SK-N-SH treated with all-trans-retinoic acid at 6 μM for 48 hours (cell line): ENCODE measurements at regions not wholly inside any gene's neighbourhood (a gene's known extent, or its start where the extent isn't known, plus 50 kb on each side); places are given as distances from the start of the nearest gene placed in this dataset.

ENCODE experiments used
- ATAC-seq: fragments of 200-7000 bp; cut with Tn5 transposase; 3 replicates; pipeline ENCODE4 v1.9.1; 2020; ENCODE audit warnings: mild to moderate bottlenecking, moderate library complexity
- ARNTL ChIP-seq: fragments of 450-650 bp; formaldehyde crosslinking; IDR thresholded peaks from 2 replicates; pipeline ENCODE4 v1.5.0; 2020; ENCODE audit warnings: low read depth, mild to moderate bottlenecking, moderate library complexity, borderline replicate concordance
- BACH2 ChIP-seq: fragments of 250-450 bp; sonication (Bioruptor Pico); IDR thresholded peaks from 2 replicates; pipeline ENCODE4 v1.9.0; 2021; ENCODE audit warnings: mild to moderate bottlenecking, borderline replicate concordance
- CSDC2 ChIP-seq: fragments of 250-450 bp; sonication (Bioruptor Pico); IDR thresholded peaks from 2 replicates; pipeline ENCODE4 v1.5.0; 2020; ENCODE audit warnings: mild to moderate bottlenecking, moderate library complexity
- ESRRG ChIP-seq: fragments of 250-450 bp; sonication (Bioruptor Pico); IDR thresholded peaks from 2 replicates; pipeline ENCODE4 v1.6.1; 2021; ENCODE audit warnings: mild to moderate bottlenecking
- GLIS3 ChIP-seq: fragments of 250-450 bp; sonication (Bioruptor Pico); IDR thresholded peaks from 2 replicates; pipeline ENCODE4 v1.5.0; 2020; ENCODE audit warnings: mild to moderate bottlenecking, moderate library complexity
- ISL1 ChIP-seq: fragments of 250-450 bp; sonication (Bioruptor Pico); IDR thresholded peaks from 2 replicates; pipeline ENCODE4 v2.1.2; 2022; ENCODE audit warnings: mild to moderate bottlenecking, moderate library complexity
- OSR1 ChIP-seq: fragments of 250-450 bp; sonication (Bioruptor Pico); IDR thresholded peaks from 2 replicates; pipeline ENCODE4 v1.8.0; 2022; ENCODE audit warnings: moderate library complexity, mild to moderate bottlenecking, inconsistent platforms
- PPARA ChIP-seq: fragments of 250-450 bp; sonication (Bioruptor Pico); IDR thresholded peaks from 2 replicates; pipeline ENCODE4 v1.5.0; 2020; ENCODE audit warnings: mild to moderate bottlenecking, borderline replicate concordance
- RARB ChIP-seq: fragments of 250-450 bp; sonication (Bioruptor Pico); IDR thresholded peaks from 2 replicates; pipeline ENCODE4 v1.8.0; 2021; ENCODE audit warnings: mild to moderate bottlenecking, moderate library complexity
- SNAI2 ChIP-seq: fragments of 250-450 bp; sonication (Bioruptor Pico); IDR thresholded peaks from 2 replicates; pipeline ENCODE4 v1.5.0; 2020; ENCODE audit warnings: mild to moderate bottlenecking, moderate library complexity
- TCF4 ChIP-seq: fragments of 250-450 bp; sonication (Bioruptor Pico); IDR thresholded peaks from 2 replicates; pipeline ENCODE4 v1.8.0; 2021; ENCODE audit warnings: mild to moderate bottlenecking, moderate library complexity, borderline replicate concordance
- TOX ChIP-seq: fragments of 250-450 bp; sonication (Bioruptor Pico); IDR thresholded peaks from 2 replicates; pipeline ENCODE4 v1.8.0; 2021; ENCODE audit warnings: mild to moderate bottlenecking, moderate library complexity, borderline replicate concordance
- ZC3H10 ChIP-seq: fragments of 250-450 bp; sonication (Bioruptor Pico); IDR thresholded peaks from 2 replicates; pipeline ENCODE4 v1.5.1; 2021; ENCODE audit warnings: mild to moderate bottlenecking, moderate library complexity
- ZFP3 ChIP-seq: fragments of 250-450 bp; sonication (Bioruptor Pico); IDR thresholded peaks from 2 replicates; pipeline ENCODE4 v1.5.0; 2020; ENCODE audit warnings: mild to moderate bottlenecking, moderate library complexity
- ZFP30 ChIP-seq: fragments of 450-650 bp; formaldehyde crosslinking; IDR thresholded peaks from 2 replicates; pipeline ENCODE4 v1.5.0; 2022; ENCODE audit warnings: mild to moderate bottlenecking, moderate library complexity
- ZNF565 ChIP-seq: fragments of 450-650 bp; formaldehyde crosslinking; conservative IDR thresholded peaks from 2 replicates; pipeline ENCODE4 v1.5.0; 2020; ENCODE audit warnings: low read depth, mild to moderate bottlenecking, moderate library complexity
- ZNF70 ChIP-seq: fragments of 450-650 bp; formaldehyde crosslinking; IDR thresholded peaks from 2 replicates; pipeline ENCODE4 v1.5.0; 2020; ENCODE audit warnings: mild to moderate bottlenecking, moderate library complexity
- TF ChIP-seq, protein P1 (sequence below): fragments of 250-450 bp; sonication (Bioruptor Pico); IDR thresholded peaks from 2 replicates; pipeline ENCODE4 v1.5.1; 2021; ENCODE audit warnings: mild to moderate bottlenecking, moderate library complexity
- TF ChIP-seq, protein P2 (sequence below): fragments of 250-450 bp; sonication (Bioruptor Pico); IDR thresholded peaks from 2 replicates; pipeline ENCODE4 v1.8.0; 2021; ENCODE audit warnings: low read depth, mild to moderate bottlenecking, moderate library complexity, borderline replicate concordance
- TF ChIP-seq, protein P3 (sequence below): fragments of 250-450 bp; sonication (Bioruptor Pico); IDR thresholded peaks from 2 replicates; pipeline ENCODE4 v1.8.0; 2020; ENCODE audit warnings: mild to moderate bottlenecking, moderate library complexity, borderline replicate concordance
- TF ChIP-seq, protein P4 (sequence below): fragments of 250-450 bp; sonication (Bioruptor Pico); IDR thresholded peaks from 2 replicates; pipeline ENCODE4 v1.5.0; 2020; ENCODE audit warnings: mild to moderate bottlenecking, moderate library complexity
- TF ChIP-seq, protein P5 (sequence below): fragments of 250-450 bp; sonication (Bioruptor Pico); IDR thresholded peaks from 2 replicates; pipeline ENCODE4 v1.5.1; 2020; ENCODE audit warnings: low read depth, mild to moderate bottlenecking, moderate library complexity

DNA sequence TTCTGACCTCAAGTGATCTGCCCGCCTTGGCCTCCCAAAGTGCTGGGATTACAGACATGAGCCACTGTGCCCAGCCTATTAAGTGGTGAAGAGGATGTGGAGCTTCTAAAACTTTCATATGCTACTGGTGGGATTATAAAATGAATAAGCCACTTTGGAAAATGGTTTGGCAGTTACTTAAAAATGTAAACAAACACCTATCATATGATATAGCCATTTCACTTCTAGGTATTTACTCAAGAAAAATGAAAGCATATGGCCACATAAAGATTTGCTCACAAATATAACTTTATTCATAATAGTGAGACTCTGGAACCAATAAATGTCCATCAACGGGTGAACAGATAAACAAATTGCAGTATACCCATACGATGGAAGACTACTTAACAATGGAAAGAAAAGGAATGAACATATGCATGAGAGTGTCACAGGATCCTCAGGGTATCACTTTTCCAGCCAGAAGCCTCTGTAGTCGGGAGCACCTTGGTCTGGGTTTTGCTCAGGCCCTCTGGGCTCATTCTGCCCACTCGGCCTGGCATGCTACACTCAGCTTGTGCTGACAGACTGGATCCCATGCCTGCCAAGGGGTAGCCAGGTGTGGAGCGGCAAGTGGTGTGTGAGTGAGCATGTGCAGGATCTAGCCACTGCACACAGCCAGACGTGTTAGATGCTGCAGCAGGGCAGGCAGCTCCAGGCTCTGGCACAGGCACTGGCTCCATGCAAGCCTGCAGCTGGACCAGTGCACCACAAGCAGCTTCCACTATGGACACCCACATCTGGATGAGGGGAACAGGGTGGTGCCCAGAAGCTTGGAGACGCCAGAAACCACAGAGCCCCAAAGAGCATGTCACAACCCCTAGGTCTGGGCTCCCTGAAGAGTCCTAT, 213.2 kb upstream of the DIO3 start:
- no peak for ATAC-seq
- TF ChIP-seq OSR1 (CRISPR knock-in tag): no peak
- TF ChIP-seq, protein P1, sequence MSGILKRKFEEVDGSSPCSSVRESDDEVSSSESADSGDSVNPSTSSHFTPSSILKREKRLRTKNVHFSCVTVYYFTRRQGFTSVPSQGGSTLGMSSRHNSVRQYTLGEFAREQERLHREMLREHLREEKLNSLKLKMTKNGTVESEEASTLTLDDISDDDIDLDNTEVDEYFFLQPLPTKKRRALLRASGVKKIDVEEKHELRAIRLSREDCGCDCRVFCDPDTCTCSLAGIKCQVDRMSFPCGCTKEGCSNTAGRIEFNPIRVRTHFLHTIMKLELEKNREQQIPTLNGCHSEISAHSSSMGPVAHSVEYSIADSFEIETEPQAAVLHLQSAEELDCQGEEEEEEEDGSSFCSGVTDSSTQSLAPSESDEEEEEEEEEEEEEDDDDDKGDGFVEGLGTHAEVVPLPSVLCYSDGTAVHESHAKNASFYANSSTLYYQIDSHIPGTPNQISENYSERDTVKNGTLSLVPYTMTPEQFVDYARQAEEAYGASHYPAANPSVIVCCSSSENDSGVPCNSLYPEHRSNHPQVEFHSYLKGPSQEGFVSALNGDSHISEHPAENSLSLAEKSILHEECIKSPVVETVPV (CRISPR knock-in tag): no peak
- TF ChIP-seq ESRRG (CRISPR knock-in tag): no peak
- TF ChIP-seq TOX (CRISPR knock-in tag): no peak
- TF ChIP-seq, protein P2, sequence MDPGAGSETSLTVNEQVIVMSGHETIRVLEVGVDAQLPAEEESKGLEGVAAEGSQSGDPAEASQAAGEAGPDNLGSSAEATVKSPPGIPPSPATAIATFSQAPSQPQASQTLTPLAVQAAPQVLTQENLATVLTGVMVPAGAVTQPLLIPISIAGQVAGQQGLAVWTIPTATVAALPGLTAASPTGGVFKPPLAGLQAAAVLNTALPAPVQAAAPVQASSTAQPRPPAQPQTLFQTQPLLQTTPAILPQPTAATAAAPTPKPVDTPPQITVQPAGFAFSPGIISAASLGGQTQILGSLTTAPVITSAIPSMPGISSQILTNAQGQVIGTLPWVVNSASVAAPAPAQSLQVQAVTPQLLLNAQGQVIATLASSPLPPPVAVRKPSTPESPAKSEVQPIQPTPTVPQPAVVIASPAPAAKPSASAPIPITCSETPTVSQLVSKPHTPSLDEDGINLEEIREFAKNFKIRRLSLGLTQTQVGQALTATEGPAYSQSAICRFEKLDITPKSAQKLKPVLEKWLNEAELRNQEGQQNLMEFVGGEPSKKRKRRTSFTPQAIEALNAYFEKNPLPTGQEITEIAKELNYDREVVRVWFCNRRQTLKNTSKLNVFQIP: no peak
- no peak for TF ChIP-seq ZC3H10 (CRISPR knock-in tag)
- TF ChIP-seq BACH2 (CRISPR knock-in tag): no peak
- no peak for TF ChIP-seq GLIS3 (CRISPR knock-in tag)
- no peak for TF ChIP-seq CSDC2 (CRISPR knock-in tag)
- TF ChIP-seq ZFP30 (CRISPR knock-in tag): no peak
- no peak for TF ChIP-seq ZNF565
- TF ChIP-seq, protein P3, sequence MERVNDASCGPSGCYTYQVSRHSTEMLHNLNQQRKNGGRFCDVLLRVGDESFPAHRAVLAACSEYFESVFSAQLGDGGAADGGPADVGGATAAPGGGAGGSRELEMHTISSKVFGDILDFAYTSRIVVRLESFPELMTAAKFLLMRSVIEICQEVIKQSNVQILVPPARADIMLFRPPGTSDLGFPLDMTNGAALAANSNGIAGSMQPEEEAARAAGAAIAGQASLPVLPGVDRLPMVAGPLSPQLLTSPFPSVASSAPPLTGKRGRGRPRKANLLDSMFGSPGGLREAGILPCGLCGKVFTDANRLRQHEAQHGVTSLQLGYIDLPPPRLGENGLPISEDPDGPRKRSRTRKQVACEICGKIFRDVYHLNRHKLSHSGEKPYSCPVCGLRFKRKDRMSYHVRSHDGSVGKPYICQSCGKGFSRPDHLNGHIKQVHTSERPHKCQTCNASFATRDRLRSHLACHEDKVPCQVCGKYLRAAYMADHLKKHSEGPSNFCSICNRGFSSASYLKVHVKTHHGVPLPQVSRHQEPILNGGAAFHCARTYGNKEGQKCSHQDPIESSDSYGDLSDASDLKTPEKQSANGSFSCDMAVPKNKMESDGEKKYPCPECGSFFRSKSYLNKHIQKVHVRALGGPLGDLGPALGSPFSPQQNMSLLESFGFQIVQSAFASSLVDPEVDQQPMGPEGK (CRISPR knock-in tag): no peak
- TF ChIP-seq ISL1: no peak
- no peak for TF ChIP-seq ZFP3 (CRISPR knock-in tag)
- TF ChIP-seq, protein P4, sequence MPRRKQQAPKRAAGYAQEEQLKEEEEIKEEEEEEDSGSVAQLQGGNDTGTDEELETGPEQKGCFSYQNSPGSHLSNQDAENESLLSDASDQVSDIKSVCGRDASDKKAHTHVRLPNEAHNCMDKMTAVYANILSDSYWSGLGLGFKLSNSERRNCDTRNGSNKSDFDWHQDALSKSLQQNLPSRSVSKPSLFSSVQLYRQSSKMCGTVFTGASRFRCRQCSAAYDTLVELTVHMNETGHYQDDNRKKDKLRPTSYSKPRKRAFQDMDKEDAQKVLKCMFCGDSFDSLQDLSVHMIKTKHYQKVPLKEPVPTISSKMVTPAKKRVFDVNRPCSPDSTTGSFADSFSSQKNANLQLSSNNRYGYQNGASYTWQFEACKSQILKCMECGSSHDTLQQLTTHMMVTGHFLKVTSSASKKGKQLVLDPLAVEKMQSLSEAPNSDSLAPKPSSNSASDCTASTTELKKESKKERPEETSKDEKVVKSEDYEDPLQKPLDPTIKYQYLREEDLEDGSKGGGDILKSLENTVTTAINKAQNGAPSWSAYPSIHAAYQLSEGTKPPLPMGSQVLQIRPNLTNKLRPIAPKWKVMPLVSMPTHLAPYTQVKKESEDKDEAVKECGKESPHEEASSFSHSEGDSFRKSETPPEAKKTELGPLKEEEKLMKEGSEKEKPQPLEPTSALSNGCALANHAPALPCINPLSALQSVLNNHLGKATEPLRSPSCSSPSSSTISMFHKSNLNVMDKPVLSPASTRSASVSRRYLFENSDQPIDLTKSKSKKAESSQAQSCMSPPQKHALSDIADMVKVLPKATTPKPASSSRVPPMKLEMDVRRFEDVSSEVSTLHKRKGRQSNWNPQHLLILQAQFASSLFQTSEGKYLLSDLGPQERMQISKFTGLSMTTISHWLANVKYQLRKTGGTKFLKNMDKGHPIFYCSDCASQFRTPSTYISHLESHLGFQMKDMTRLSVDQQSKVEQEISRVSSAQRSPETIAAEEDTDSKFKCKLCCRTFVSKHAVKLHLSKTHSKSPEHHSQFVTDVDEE: no peak

DNA sequence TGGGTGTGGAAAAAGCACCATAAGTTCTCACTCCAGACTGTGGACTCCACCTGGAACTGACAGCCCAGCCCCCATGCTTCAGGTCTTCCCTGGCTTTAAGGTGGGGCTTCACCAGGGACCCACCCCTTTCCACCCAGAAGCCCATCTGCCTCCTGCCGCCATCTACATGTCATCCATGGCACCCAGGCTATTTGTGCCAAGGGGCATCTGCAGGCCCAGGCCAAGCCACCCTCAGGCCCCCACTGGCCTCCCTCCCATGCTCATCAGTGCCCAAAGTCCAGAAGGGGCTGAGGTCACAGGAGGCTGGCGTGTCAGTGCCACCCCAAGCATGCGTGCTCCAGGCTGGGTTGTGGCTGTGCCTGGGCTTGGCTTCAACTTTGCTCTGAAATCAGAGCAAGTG, 212.2 kb upstream of the DIO3 start:
- TF ChIP-seq OSR1 (CRISPR knock-in tag): no peak
- TF ChIP-seq RARB (CRISPR knock-in tag): no peak
- TF ChIP-seq ZNF70 (CRISPR knock-in tag): no peak
- no peak for TF ChIP-seq ARNTL (CRISPR knock-in tag)
- TF ChIP-seq, protein P5, sequence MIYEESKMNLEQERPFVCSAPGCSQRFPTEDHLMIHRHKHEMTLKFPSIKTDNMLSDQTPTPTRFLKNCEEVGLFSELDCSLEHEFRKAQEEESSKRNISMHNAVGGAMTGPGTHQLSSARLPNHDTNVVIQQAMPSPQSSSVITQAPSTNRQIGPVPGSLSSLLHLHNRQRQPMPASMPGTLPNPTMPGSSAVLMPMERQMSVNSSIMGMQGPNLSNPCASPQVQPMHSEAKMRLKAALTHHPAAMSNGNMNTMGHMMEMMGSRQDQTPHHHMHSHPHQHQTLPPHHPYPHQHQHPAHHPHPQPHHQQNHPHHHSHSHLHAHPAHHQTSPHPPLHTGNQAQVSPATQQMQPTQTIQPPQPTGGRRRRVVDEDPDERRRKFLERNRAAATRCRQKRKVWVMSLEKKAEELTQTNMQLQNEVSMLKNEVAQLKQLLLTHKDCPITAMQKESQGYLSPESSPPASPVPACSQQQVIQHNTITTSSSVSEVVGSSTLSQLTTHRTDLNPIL (CRISPR knock-in tag): no peak
- TF ChIP-seq PPARA (CRISPR knock-in tag): no peak
- no peak for TF ChIP-seq GLIS3 (CRISPR knock-in tag)
- no peak for TF ChIP-seq ESRRG (CRISPR knock-in tag)
- no peak for TF ChIP-seq CSDC2 (CRISPR knock-in tag)
- no peak for TF ChIP-seq ZNF565
- TF ChIP-seq, protein P2: no peak
- TF ChIP-seq TCF4 (CRISPR knock-in tag): no peak
- TF ChIP-seq ZFP30 (CRISPR knock-in tag): no peak
- TF ChIP-seq SNAI2 (CRISPR knock-in tag): no peak

More for the DNA sequence above, 212.2 kb upstream of the DIO3 start:
- ATAC-seq: no peak
